ENCODE measurements at regions not wholly inside any gene's neighbourhood (a gene's known extent, or its start where the extent isn't known, plus 50 kb on each side); places are given as distances from the start of the nearest gene placed in this dataset.

DNA sequence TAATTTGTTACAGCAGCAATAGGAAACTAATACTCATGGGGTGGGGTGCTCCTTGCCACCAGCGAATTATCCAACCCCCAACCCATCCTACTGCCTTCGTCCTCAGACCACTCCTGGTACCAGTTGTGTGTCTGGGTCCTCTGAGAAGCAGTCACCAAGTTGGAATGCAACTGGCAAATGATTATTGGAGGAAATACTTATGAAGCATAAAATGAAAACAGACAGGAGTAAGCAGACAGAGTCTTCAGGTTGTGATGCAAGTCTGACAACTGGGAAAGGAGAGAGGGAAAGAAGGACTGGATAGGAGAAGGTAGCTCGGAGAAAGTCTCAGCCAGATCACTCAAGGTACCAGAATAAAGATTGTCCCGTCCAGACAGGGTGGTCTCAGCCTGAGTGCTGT is 181.1 kb upstream of the ARID2 start:
- Mint-ChIP-seq H3K36me3 (ENCODE audit: insufficient read depth, unreplicated experiment) (no peaks in the 10 kb centered on the region), H3K27me3 (ENCODE audit: insufficient read depth, unreplicated experiment) (no peaks in the 10 kb centered on the region), H3K4me3 (ENCODE audit: unreplicated experiment) (no peak overlapping the region), H3K27ac (ENCODE audit: low read depth, unreplicated experiment) (no peak overlapping the region), H3K9me3 (ENCODE audit: unreplicated experiment) (no peaks in the 10 kb centered on the region), H3K4me1 (ENCODE audit: insufficient read depth, unreplicated experiment) (peaks cover 6% of the 10 kb centered on the region)
- no TSS peak for BruUV-seq (replicated peaks)
- intact Hi-C loops (cut with micrococcal nuclease): loop anchor here (10.0 kb wide), 1 partner anchor 356 kb away; no protein-coding TSS in a partner anchor
- CTCF ChIA-PET: interaction anchor here (0.6 to 7.1 kb wide), 2 partner anchors 178 to 197 kb away, joined by 4 to 97 read pairs; no protein-coding TSS in a partner anchor
- DNase-seq (ENCODE audit: unreplicated experiment): no peak
- POLR2A ChIA-PET: interaction anchor here (0.8 kb wide), 1 partner anchor 9 kb away, joined by 3 read pairs; no protein-coding TSS in a partner anchor
- TF ChIP-seq, protein P1, sequence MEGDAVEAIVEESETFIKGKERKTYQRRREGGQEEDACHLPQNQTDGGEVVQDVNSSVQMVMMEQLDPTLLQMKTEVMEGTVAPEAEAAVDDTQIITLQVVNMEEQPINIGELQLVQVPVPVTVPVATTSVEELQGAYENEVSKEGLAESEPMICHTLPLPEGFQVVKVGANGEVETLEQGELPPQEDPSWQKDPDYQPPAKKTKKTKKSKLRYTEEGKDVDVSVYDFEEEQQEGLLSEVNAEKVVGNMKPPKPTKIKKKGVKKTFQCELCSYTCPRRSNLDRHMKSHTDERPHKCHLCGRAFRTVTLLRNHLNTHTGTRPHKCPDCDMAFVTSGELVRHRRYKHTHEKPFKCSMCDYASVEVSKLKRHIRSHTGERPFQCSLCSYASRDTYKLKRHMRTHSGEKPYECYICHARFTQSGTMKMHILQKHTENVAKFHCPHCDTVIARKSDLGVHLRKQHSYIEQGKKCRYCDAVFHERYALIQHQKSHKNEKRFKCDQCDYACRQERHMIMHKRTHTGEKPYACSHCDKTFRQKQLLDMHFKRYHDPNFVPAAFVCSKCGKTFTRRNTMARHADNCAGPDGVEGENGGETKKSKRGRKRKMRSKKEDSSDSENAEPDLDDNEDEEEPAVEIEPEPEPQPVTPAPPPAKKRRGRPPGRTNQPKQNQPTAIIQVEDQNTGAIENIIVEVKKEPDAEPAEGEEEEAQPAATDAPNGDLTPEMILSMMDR (IDR thresholded peaks at IDR 0.05; ENCODE audit: unreplicated experiment): no peak

DNA sequence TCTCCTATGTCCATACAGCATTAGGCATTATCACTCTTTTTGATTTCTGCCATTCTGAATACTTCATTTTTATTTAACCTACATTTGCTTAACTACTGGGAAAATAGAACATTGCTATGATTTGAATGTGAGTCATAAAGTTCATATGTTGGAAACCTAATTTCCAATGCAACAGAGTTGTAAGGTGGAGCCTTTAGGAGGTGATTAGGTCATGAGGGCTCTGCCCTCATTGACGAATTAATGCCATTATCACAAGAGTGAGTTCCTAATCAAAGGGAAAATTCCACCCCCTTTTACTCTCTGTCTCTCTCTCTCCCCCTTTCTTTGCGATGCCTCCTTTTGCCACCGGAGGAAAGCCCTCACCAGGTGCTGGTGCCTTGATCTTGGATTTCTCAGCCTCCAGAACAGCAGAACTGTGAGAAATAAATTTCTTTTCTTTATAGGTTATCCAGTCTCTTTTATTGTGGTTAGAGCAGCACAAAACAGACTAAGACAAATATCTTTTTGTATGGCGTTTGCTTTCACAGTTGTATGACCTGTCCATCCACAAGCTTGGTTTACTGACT is 180.1 kb upstream of the ARID2 start:
- no peaks in the 10 kb centered on the region for H3K36me3 Mint-ChIP-seq (ENCODE audit: insufficient read depth, unreplicated experiment)
- TF ChIP-seq, protein P1 (IDR thresholded peaks at IDR 0.05; ENCODE audit: unreplicated experiment): no peak
- POLR2A ChIA-PET: no interaction called here
- no peak overlapping the region for H3K27ac Mint-ChIP-seq (ENCODE audit: low read depth, unreplicated experiment)
- intact Hi-C loops (cut with micrococcal nuclease): loop anchor here (10.0 kb wide), 1 partner anchor 355 kb away; no protein-coding TSS in a partner anchor
- no peak overlapping the region for H3K4me3 Mint-ChIP-seq (ENCODE audit: unreplicated experiment)
- no peaks in the 10 kb centered on the region for H3K9me3 Mint-ChIP-seq (ENCODE audit: unreplicated experiment)
- no peaks in the 10 kb centered on the region for H3K27me3 Mint-ChIP-seq (ENCODE audit: insufficient read depth, unreplicated experiment)
- no peak for DNase-seq (ENCODE audit: unreplicated experiment)
- BruUV-seq (replicated peaks): no TSS peak
- peaks cover 6% of the 10 kb centered on the region for H3K4me1 Mint-ChIP-seq (ENCODE audit: insufficient read depth, unreplicated experiment)
- CTCF ChIA-PET: interaction anchor here (7.1 kb wide), 1 partner anchor 177 kb away, joined by 97 read pairs; no protein-coding TSS in a partner anchor

DNA sequence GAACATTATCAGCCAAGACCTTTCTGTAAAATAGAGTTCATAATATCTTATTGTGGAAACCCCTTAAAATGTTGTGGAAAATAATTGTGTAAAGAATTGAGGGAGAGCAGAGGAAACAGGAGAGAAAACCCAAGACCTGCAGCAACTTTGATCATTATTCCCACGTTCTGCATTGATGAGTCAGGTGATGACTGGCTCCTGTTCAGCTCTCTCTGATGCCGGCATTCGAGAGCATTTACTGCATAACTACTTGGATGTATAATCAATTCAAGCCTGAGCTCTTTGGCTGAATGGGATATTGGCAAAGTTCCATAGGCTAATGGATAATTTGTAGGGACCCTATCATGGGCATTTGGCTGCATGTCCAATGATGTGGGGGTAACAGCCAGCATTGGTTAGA is 176.3 kb upstream of the ARID2 start:
- TF ChIP-seq, protein P1 (IDR thresholded peaks at IDR 0.05; ENCODE audit: unreplicated experiment): no peak
- no peaks in the 10 kb centered on the region for H3K36me3 Mint-ChIP-seq (ENCODE audit: insufficient read depth, unreplicated experiment)
- peak; percentile 22 for DNase-seq (ENCODE audit: unreplicated experiment)
- no peak overlapping the region for H3K27ac Mint-ChIP-seq (ENCODE audit: low read depth, unreplicated experiment)
- POLR2A ChIA-PET: interaction anchor here (0.6 kb wide), 1 partner anchor 24 kb away, joined by 4 read pairs; no protein-coding TSS in a partner anchor
- H3K4me1 Mint-ChIP-seq (ENCODE audit: insufficient read depth, unreplicated experiment): peaks cover 6% of the 10 kb centered on the region
- CTCF ChIA-PET: interaction anchor here (0.6 to 2.8 kb wide), 2 partner anchors 9 to 39 kb away, joined by 4 to 19 read pairs; no protein-coding TSS in a partner anchor
- no peak overlapping the region for H3K4me3 Mint-ChIP-seq (ENCODE audit: unreplicated experiment)
- no peaks in the 10 kb centered on the region for H3K27me3 Mint-ChIP-seq (ENCODE audit: insufficient read depth, unreplicated experiment)
- H3K9me3 Mint-ChIP-seq (ENCODE audit: unreplicated experiment): no peaks in the 10 kb centered on the region
- BruUV-seq (replicated peaks): no TSS peak
- intact Hi-C loops (cut with micrococcal nuclease): no loop called here

DNA sequence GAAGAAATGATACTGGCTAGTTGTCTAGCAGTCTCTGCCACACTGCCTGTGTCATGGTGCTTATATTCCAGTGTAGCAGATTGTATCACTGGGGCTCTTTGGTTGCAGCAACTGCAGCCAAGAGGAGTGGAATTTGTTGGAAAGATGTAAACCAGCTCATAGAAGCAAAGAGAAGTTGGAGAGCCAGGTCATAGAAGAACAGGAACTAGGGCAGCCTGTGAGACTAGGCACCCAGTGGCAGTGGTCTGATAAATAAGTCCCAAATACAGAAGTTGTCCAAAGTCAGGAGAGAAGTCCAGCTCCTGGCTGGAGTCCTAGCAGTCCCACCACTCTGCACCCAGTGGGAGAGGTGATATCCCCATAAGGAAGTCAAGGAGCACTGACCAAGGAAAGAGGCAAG is 172.5 kb upstream of the ARID2 start:
- Mint-ChIP-seq H3K9me3 (ENCODE audit: unreplicated experiment) (no peaks in the 10 kb centered on the region), H3K27ac (ENCODE audit: low read depth, unreplicated experiment) (no peak overlapping the region), H3K4me3 (ENCODE audit: unreplicated experiment) (no peak overlapping the region), H3K27me3 (ENCODE audit: insufficient read depth, unreplicated experiment) (no peaks in the 10 kb centered on the region), H3K4me1 (ENCODE audit: insufficient read depth, unreplicated experiment) (no peaks in the 10 kb centered on the region), H3K36me3 (ENCODE audit: insufficient read depth, unreplicated experiment) (no peaks in the 10 kb centered on the region)
- ChIA-PET CTCF (no interaction called here), POLR2A (no interaction called here)
- intact Hi-C loops (cut with micrococcal nuclease): no loop called here
- DNase-seq (ENCODE audit: unreplicated experiment): no peak
- TF ChIP-seq, protein P1 (IDR thresholded peaks at IDR 0.05; ENCODE audit: unreplicated experiment): no peak
- BruUV-seq (replicated peaks): no TSS peak

All from MCF 10A (cell line).